ENCODE measurements at regions not wholly inside any gene's neighbourhood (a gene's known extent, or its start where the extent isn't known, plus 50 kb on each side); places are given as distances from the start of the nearest gene placed in this dataset.

DNA sequence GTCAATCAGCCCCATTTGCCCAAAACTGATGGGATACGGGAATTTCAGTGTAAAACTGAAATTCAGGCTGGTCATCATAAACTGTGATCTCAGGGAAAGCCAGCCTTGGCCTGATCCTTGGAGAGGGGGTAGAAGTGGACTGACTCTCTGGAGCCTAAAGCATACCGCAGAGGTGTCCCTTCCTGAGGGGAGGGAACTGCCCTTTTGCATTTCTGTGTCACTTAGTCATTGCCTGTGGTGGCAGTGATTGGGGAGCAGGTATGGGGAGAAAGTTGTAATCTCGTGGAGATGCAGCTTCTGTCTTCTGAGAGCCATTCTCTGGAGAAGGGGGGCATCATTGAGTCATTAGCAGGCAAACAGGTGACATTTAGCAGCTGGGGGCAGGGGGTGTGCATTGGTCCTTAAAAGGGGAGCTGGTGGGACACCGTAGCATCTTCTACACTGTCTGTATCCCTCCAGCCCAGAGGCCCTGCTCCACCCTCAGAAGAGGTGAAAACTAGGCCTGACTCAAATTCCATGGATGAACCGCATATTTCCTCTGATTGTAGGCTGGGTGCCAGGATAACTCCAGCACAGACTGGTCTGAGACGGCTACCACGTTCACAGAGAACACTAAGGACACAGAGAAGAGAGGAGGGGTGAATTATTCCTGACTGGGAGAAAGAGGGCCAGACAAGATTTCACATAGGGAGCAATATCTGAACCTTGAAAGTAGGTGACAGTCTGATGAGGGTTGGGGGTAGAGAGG is 143.3 kb downstream of the SEC61B start:
- Histone ChIP-seq H2AFZ (ENCODE audit: low read depth, low read length) (no peak overlapping the region), H3K27ac (ENCODE audit: low read length) (no peak overlapping the region), H3K9me3 (ENCODE audit: insufficient read depth, low read length, severe bottlenecking) (no peaks in the 10 kb centered on the region), H3K4me1 (ENCODE audit: insufficient read depth, low read length) (no peaks in the 10 kb centered on the region), H3K4me2 (ENCODE audit: insufficient read depth, low read length) (no peak overlapping the region), H3K79me2 (ENCODE audit: insufficient read depth, low read length) (no peaks in the 10 kb centered on the region), H3K9ac (ENCODE audit: low read depth, low read length) (no peak overlapping the region), H4K20me1 (ENCODE audit: insufficient read depth, low read length) (no peaks in the 10 kb centered on the region), H3K27me3 (ENCODE audit: insufficient read depth, low read length, poor library complexity) (no peaks in the 10 kb centered on the region), H3K36me3 (ENCODE audit: insufficient read depth, low read length) (no peaks in the 10 kb centered on the region), H3K4me3 (ENCODE audit: low read depth in 1 of 2, low read length in 2 of 2) (no peak overlapping the region)
- ATAC-seq (ENCODE audit: insufficient read depth, low read depth) = no peak
- no peak for DNase-seq
- no peak for TF ChIP-seq EZH2 (IDR thresholded peaks at IDR 0.05; ENCODE audit: borderline replicate concordance, low read depth, low read length, severe bottlenecking)
- TF ChIP-seq, protein P1, sequence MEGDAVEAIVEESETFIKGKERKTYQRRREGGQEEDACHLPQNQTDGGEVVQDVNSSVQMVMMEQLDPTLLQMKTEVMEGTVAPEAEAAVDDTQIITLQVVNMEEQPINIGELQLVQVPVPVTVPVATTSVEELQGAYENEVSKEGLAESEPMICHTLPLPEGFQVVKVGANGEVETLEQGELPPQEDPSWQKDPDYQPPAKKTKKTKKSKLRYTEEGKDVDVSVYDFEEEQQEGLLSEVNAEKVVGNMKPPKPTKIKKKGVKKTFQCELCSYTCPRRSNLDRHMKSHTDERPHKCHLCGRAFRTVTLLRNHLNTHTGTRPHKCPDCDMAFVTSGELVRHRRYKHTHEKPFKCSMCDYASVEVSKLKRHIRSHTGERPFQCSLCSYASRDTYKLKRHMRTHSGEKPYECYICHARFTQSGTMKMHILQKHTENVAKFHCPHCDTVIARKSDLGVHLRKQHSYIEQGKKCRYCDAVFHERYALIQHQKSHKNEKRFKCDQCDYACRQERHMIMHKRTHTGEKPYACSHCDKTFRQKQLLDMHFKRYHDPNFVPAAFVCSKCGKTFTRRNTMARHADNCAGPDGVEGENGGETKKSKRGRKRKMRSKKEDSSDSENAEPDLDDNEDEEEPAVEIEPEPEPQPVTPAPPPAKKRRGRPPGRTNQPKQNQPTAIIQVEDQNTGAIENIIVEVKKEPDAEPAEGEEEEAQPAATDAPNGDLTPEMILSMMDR (IDR thresholded peaks at IDR 0.05; ENCODE audit: borderline replicate concordance, extremely low read depth, low read length, poor library complexity, severe bottlenecking) = no peak

GRCh38 chr9:99366183-99366582 is 144.1 kb downstream of the SEC61B start:
- H3K79me2 ChIP-seq (ENCODE audit: insufficient read depth, low read length) = no peaks in the 10 kb centered on the region
- DNase-seq (no peak), ATAC-seq (ENCODE audit: insufficient read depth, low read depth) (no peak)
- H2AFZ ChIP-seq (ENCODE audit: low read depth, low read length) = no peak overlapping the region
- no peaks in the 10 kb centered on the region for H3K27me3 ChIP-seq (ENCODE audit: insufficient read depth, low read length, poor library complexity)
- H3K4me1 ChIP-seq (ENCODE audit: insufficient read depth, low read length) = no peaks in the 10 kb centered on the region
- TF ChIP-seq, protein P1 (IDR thresholded peaks at IDR 0.05; ENCODE audit: borderline replicate concordance, extremely low read depth, low read length, poor library complexity, severe bottlenecking) = no peak
- no peak for TF ChIP-seq EZH2 (IDR thresholded peaks at IDR 0.05; ENCODE audit: borderline replicate concordance, low read depth, low read length, severe bottlenecking)
- H3K27ac ChIP-seq (ENCODE audit: low read length) = no peak overlapping the region
- H3K4me3 ChIP-seq (ENCODE audit: low read depth in 1 of 2, low read length in 2 of 2) = no peak overlapping the region
- no peaks in the 10 kb centered on the region for H3K36me3 ChIP-seq (ENCODE audit: insufficient read depth, low read length)
- no peak overlapping the region for H3K9ac ChIP-seq (ENCODE audit: low read depth, low read length)
- H3K4me2 ChIP-seq (ENCODE audit: insufficient read depth, low read length) = no peak overlapping the region
- H3K9me3 ChIP-seq (ENCODE audit: insufficient read depth, low read length, severe bottlenecking) = no peaks in the 10 kb centered on the region
- no peaks in the 10 kb centered on the region for H4K20me1 ChIP-seq (ENCODE audit: insufficient read depth, low read length)

DNA sequence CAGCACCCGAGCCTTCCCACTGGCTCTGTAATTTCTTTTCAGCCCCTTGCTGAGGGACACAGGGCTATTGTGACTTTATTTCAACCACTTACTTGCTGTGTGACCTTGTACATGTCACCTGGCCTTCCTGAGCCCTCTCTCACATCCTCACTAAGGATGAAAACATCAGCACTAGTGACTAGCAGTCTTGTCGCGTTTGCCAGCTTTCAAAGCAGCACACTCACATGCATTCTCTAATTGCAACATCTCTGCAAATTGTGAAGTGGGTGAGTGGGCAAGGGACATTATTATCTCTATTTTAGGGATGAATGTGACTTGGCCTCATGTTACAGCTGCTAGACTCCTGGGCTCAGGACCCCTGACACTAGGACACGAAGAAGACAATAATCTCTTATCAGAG is 144.5 kb downstream of the SEC61B start:
- Histone ChIP-seq H3K27ac (ENCODE audit: low read length) (no peak overlapping the region), H3K79me2 (ENCODE audit: insufficient read depth, low read length) (no peaks in the 10 kb centered on the region), H4K20me1 (ENCODE audit: insufficient read depth, low read length) (no peaks in the 10 kb centered on the region), H3K9ac (ENCODE audit: low read depth, low read length) (no peak overlapping the region), H3K27me3 (ENCODE audit: insufficient read depth, low read length, poor library complexity) (peaks cover 3% of the 10 kb centered on the region), H3K9me3 (ENCODE audit: insufficient read depth, low read length, severe bottlenecking) (no peaks in the 10 kb centered on the region), H3K4me1 (ENCODE audit: insufficient read depth, low read length) (no peaks in the 10 kb centered on the region), H3K36me3 (ENCODE audit: insufficient read depth, low read length) (no peaks in the 10 kb centered on the region), H3K4me3 (ENCODE audit: low read depth in 1 of 2, low read length in 2 of 2) (no peak overlapping the region), H3K4me2 (ENCODE audit: insufficient read depth, low read length) (no peak overlapping the region), H2AFZ (ENCODE audit: low read depth, low read length) (no peak overlapping the region)
- ATAC-seq (ENCODE audit: insufficient read depth, low read depth) = no peak
- TF ChIP-seq EZH2 (IDR thresholded peaks at IDR 0.05; ENCODE audit: borderline replicate concordance, low read depth, low read length, severe bottlenecking) = no peak
- TF ChIP-seq, protein P1 (IDR thresholded peaks at IDR 0.05; ENCODE audit: borderline replicate concordance, extremely low read depth, low read length, poor library complexity, severe bottlenecking) = no peak
- no peak for DNase-seq

All from DND-41 (cell line).